HL-60 (cell line): ENCODE measurements at regions not wholly inside any gene's neighbourhood (a gene's known extent, or its start where the extent isn't known, plus 50 kb on each side); places are given as distances from the start of the nearest gene placed in this dataset.

Source experiments
- DNase-seq, 2 experiments: peaks; one replicate each; pipeline ENCODE4 v3.0.0-alpha.2; 2010 to 2020; ENCODE audit warnings: low read depth in 1 of 2, low spot score in 1 of 2
- H3K27ac ChIP-seq: fragments of 250-450 bp; sonication (Bioruptor Pico); replicated peaks from 2 replicates; pipeline ENCODE4 v1.5.1; 2020; ENCODE audit warnings: mild to moderate bottlenecking, moderate library complexity
- H3K27me3 ChIP-seq: fragments of 250-450 bp; sonication (Bioruptor Pico); 2 replicates; pipeline ENCODE4 v1.5.1; 2021; ENCODE audit warnings: mild to moderate bottlenecking, moderate library complexity; ENCODE audit not compliant: insufficient read depth, poor library complexity, severe bottlenecking
- H3K4me3 ChIP-seq: replicated peaks from 2 replicates; pipeline ENCODE4 v1.5.1; 2011; ENCODE audit warnings: mild to moderate bottlenecking, control low read depth, low read length; ENCODE audit not compliant: insufficient read depth
- CTCF ChIP-seq: IDR thresholded peaks from one replicate; pipeline ENCODE4 v1.5.1; 2011; ENCODE audit warnings: low read length, control low read depth, inconsistent platforms; ENCODE audit not compliant: insufficient read depth
- GABPA ChIP-seq: IDR thresholded peaks from 2 replicates; pipeline ENCODE4 v1.6.1; 2012; ENCODE audit warnings: low read depth
- POLR2AphosphoS5 ChIP-seq: IDR thresholded peaks from 2 replicates; pipeline ENCODE4 v1.6.1; 2012; ENCODE audit warnings: low read depth
- REST ChIP-seq: IDR thresholded peaks from 2 replicates; pipeline ENCODE4 v1.6.1; 2012; ENCODE audit warnings: low read depth; ENCODE audit not compliant: insufficient replicate concordance
- SPI1 ChIP-seq: IDR thresholded peaks from 2 replicates; pipeline ENCODE4 v1.6.1; 2012; ENCODE audit warnings: low read depth, mild to moderate bottlenecking, borderline replicate concordance

DNA sequence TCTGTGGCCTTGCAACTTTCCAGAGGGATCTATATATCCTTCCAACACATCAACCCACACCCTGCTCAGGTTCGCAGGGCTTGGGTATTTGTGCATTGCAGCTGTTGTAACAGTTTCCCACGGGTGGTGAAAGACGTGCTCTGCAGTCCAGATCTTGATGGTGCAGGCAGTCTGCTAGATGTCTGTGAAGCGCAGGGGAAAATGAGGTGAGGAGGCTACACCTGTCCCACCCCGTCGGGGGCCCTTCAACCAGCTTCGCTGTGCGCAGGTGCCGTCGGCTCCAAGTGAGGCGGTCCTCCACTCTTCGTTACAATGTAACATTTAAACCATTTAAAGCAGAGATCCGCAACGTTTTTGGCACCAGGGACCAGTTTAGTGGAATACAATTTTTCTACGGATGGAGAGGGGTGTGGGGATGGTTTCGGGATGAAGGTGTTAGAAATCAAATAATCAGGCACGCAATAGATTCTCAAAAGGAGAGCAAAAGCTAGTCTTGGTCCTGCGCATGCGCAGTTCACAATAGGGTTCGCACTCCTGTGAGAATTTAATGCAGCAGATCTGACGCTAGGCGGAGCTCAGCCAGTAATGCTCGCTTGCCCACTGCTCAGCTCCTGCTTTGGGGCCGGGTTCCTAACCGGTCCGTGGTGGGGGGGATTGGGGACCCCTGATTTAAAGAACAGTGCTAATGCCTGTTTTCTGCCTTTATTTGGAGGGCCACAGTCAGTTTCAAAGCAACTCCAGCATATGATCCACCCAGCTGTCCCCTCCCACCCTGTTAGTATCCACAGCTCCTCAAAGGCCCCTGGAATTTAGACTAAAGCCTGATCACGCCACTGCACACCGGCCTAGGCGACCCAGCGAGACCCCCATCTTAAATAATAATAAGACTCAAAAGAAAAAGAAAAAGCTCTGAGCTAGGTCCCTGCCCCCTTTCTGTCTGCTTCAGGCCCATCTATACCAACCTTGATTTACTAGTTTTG is 97.1 kb upstream of the SELENOP start:
- DNase-seq, result peak; percentile 48 to 88
- peak overlapping the region; percentile 34 for H3K4me3 ChIP-seq
- peak overlapping the region; percentile 37 for H3K27ac ChIP-seq
- H3K27me3 ChIP-seq, result no peaks in the 10 kb centered on the region
- TF ChIP-seq REST (no peak), SPI1 (no peak), POLR2AphosphoS5 (no peak), GABPA (no peak), CTCF (peak; percentile 89)

DNA sequence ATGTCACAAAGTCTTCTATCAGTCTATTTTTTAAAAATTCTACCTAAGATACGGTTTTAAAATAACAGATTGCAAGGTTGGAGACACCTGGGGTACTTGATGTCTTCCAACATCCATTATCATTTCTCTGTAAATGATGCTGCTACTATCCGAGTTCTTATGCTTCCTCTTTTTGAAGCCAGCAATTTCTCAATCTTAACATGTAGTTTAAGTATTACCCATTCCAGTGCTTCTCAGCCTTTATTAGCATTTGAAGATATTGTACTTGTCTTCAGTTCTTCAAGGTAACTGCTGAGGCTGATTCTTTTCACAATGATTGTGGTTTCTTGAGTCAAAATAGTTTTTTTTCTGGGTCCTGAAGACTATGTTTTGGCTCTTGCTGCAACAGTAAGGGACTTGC is 96.4 kb upstream of the SELENOP start:
- DNase-seq, result no peak

More for the DNA sequence above, 96.4 kb upstream of the SELENOP start:
- no peak for TF ChIP-seq CTCF
- TF ChIP-seq SPI1, result peak; percentile 48; the same call in 1 of the 2 replicates
- TF ChIP-seq GABPA, result no peak
- TF ChIP-seq POLR2AphosphoS5, result no peak
- TF ChIP-seq REST, result no peak
- Histone ChIP-seq H3K4me3 (no peak overlapping the region), H3K27me3 (no peaks in the 10 kb centered on the region), H3K27ac (no peak overlapping the region)
